GM19025 (cell line): ENCODE measurements at regions not wholly inside any gene's neighbourhood (a gene's known extent, or its start where the extent isn't known, plus 50 kb on each side); places are given as distances from the start of the nearest gene placed in this dataset.
"Not testable (repeated sequence)": the region's sequence is repeated elsewhere in the genome, so short reads cannot be mapped to it uniquely, and the experiment has no call there.

ENCODE experiments used
- ATAC-seq: cut with Tn5 transposase; IDR thresholded peaks from one replicate; pipeline ENCODE4 v1.9.1; 2021; ENCODE audit warnings: mild to moderate bottlenecking, low read depth, moderate library complexity; ENCODE audit not compliant: unreplicated experiment

DNA sequence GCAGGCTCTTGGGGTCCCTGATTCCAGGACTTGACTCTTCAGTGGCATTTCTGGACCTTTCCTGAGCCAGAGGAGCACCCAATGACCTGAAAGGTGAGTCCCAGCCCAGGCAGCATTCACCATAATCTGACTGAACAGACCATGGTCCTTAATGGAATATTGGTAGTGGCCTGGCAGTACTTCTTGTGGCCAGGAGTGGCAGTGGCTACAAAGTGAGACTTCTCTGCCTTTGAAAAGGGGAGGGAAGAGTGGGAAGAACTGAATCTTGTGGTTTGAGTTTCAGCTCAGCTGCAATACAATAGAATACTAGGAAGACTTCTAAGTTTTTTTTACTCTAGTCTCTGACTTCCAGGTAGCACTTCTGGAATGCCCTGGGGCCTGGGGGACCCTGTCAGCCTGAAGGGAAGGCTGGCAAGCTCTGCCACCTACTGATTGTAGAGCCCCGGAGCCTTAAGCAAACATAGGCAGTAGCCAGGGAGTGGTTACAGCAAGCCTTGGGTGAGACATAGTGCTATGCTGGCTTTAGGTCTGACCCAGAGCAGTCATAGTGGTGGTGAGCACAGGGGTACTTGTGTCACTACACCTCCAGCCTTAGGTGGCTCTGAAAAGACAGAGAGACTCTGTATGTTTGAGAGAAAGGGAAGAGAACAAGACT lies 674.2 kb upstream of the MANEA start:
- no peak for ATAC-seq

- ATAC-seq = no peak
These were observed 678.1 kb upstream of the MANEA start for GRCh38 chr6:94899191-94899590.

GRCh38 chr6:94894300-94894699 lies 683.0 kb upstream of the MANEA start:
- ATAC-seq = no peak

DNA sequence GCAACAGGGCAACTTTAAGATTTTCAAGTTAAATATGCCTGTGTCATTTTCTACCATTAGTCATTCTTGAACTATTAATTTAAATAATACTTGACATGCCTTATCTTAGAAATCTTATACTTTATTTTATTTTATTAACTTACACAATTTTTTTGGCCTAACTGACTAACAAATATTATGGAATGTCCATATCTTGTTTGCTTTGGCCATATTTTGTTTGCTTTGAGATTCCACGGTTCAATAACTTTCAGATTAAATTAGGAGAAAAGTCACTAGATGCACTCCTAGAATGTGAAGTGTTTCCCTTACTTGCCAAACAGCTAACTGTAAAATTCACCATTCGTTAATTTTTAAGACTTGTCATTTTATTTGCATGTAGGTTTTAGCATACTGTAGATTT lies 684.0 kb upstream of the MANEA start:
- no peak for ATAC-seq

DNA sequence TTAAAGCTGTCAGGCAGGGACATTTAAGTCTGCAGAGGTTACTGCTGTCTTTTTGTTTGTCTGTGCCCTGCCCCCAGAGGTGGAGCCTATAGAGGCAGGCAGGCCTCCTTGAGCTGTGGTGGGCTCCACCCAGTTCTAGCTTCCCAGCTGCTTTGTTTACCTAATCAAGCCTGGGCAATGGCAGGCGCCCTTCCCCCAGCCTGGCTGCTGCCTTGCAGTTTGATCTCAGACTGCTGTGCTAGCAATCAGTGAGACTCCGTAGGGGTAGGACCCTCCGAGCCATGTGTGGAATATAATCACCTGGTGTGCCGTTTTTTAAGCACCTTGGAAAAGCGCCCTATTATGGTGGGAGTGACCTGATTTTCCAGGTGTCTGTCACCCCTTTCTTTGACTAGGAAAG lies 703.5 kb upstream of the MANEA start:
- not testable (repeated sequence) for ATAC-seq

DNA sequence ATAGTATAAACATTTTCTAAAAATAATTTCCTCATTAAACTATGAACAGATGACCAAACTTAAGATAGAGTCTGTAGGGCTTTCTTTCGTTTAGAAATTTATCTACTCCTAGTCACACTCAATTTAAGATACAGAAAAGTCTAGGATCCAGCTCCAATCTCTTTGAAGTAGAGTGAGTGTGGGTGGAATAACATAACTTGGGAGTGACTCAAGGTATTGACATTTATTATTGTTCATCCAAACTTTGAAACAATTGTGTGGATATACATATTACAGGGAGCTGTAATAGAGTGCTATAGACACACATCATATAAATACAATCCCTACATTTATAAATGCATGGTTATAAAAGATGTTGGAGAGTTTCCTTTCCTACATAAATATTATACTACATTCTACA lies 715.2 kb upstream of the MANEA start:
- no peak for ATAC-seq

GRCh38 chr6:94859924-94860323 lies 717.4 kb upstream of the MANEA start:
- no peak for ATAC-seq

DNA sequence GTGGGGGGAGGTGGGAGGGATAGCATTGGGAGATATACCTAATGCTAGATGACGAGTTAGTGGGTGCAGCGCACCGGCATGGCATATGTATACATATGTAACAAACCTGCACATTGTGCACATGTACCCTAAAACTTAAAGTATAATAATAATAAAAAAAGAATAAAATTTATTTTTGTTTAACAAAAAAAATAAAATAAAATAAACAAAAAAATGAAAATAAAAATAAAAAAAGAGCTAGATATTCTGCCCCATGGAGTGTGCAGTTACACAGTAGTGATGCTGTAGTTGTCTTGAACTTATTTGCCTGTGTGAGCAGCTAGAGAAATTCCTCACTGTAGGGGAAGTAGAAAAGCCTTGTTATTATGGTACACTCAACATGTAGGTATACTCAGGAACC lies 720.3 kb upstream of the MANEA start:
- ATAC-seq = not testable (repeated sequence)

GRCh38 chr6:94851329-94851728 lies 726.0 kb upstream of the MANEA start:
- ATAC-seq = not testable (repeated sequence)

GRCh38 chr6:94845742-94846141 lies 731.6 kb upstream of the MANEA start:
- no peak for ATAC-seq

- no peak for ATAC-seq
These were observed 742.1 kb upstream of the MANEA start for GRCh38 chr6:94835264-94835663.

- ATAC-seq = no peak
These were observed 763.5 kb upstream of the MANEA start for GRCh38 chr6:94813806-94814205.

GRCh38 chr6:94801344-94801743 lies 776.0 kb upstream of the MANEA start:
- no peak for ATAC-seq

- no peak for ATAC-seq
These were observed 791.8 kb upstream of the MANEA start for GRCh38 chr6:94785514-94785913.

- ATAC-seq = not testable (repeated sequence)
These were observed 792.3 kb upstream of the MANEA start for GRCh38 chr6:94785081-94785480.

DNA sequence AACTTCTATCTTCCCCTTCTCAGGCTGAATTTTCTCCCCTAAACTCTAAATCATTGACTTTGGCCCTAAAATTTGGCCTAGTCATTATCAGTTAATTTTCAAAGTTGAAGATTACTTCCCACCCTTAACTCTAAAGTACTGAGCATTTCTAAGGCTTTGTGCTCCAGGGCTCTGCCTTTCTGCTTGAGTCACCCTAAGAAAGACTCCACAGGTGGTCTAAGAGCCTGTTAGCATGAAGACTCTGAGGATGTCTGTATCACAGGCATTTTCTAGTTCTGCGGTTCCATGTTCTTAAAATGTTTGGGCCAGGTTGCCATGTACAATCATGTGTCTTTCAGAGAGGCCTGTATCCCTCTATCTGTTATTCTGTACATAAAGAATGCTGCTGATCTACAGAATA lies 808.1 kb upstream of the MANEA start:
- ATAC-seq = no peak

- ATAC-seq = peak; percentile 58
These were observed 825.5 kb upstream of the MANEA start for GRCh38 chr6:94751641-94752329.

GRCh38 chr6:94736236-94736635 lies 841.1 kb upstream of the MANEA start:
- no peak for ATAC-seq

- no peak for ATAC-seq
These were observed 842.1 kb upstream of the MANEA start for GRCh38 chr6:94735270-94735669.

GRCh38 chr6:94734751-94735150 lies 842.6 kb upstream of the MANEA start:
- ATAC-seq = no peak

GRCh38 chr6:94733066-94733465 lies 844.3 kb upstream of the MANEA start:
- no peak for ATAC-seq

DNA sequence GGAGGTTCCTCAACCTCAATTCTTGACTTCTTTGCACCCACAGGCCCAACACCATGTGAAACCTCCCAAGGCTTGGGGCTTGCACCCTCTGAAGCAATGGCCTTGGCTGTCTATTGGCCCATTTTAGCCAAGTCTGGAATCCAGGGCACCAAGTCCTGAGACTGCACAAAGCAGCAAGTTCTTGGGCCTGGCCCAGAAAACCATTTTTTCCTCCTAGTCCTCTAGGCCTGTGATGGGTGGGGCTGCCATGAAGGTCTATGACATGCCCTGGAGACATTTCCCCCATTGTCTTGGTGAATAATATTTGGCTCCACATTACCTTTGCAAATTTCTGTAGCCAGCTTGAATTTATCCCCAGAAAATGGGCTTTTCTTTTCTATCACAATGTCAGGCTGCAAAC lies 849.6 kb upstream of the MANEA start:
- ATAC-seq = no peak
